ENCODE measurements at regions not wholly inside any gene's neighbourhood (a gene's known extent, or its start where the extent isn't known, plus 50 kb on each side); places are given as distances from the start of the nearest gene placed in this dataset.

DNA sequence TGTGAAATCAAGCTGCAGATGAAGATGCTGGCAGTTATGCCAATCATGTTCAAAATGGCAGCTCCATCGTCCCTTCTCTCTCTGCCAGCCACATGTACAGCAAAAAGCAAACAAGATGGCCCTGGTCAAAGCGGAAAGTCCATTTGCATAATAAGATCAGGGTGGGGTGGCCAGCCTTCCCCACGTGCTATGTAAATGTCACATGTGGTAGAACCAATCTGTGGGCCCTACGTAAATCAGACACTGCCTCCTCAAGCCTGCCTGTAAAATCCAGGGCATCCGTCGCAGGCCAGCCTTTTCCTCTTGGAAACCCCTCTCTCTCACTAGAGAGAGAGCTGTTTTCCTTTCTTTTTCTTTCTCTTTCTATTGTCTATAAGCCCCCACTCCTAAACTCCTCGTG, 243.5 kb upstream of the KBTBD8 start:
- no peak for DNase-seq

DNA sequence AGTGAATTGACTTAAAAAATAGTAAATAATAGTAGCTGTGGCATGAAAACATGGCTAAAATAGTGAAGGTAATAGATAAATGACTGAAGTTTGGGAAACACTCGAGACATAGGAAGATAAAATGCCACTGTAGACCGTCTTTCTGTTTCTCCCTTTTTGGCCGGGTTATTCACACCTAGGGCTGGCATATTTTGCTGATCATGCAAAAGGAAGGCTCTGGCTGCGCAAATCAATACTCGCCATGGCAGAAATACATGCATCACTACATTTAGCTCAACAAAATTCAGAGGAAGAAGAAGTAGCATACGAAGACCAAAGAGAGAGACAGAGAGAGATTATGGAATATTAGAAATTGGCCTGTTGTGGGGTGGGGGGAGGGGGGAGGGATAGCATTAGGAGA, 242.2 kb upstream of the KBTBD8 start:
- DNase-seq, result no peak

GRCh38 chr3:66756468-66757036, 241.6 kb upstream of the KBTBD8 start:
- DNase-seq, result no peak

- DNase-seq, result no peak
Measured at GRCh38 chr3:66761093-66761780, 236.9 kb upstream of the KBTBD8 start.

- no peak for DNase-seq
Measured at GRCh38 chr3:66762916-66763693, 235.0 kb upstream of the KBTBD8 start.

- no peak for DNase-seq
Measured at GRCh38 chr3:66778107-66778506, 220.0 kb upstream of the KBTBD8 start.

DNA sequence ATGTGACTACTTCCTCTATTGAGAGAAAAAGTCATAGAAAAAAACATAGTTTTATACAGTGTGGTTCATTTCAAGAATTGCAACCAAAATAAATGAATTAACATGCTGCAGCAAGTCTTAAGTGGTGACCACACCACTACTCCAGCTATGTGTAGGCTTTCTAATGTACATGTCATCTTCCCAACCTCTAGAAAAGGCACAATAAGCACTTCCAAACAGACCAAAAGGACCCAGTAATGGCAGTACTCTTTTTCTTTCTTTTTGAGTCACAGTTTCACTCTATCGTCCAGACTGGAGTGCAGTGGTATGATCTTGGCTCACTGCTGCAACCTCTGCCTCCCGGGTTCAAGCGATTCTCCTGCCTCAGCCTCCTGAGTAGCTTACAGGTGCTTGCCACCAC, 219.3 kb upstream of the KBTBD8 start:
- DNase-seq, result no peak

DNA sequence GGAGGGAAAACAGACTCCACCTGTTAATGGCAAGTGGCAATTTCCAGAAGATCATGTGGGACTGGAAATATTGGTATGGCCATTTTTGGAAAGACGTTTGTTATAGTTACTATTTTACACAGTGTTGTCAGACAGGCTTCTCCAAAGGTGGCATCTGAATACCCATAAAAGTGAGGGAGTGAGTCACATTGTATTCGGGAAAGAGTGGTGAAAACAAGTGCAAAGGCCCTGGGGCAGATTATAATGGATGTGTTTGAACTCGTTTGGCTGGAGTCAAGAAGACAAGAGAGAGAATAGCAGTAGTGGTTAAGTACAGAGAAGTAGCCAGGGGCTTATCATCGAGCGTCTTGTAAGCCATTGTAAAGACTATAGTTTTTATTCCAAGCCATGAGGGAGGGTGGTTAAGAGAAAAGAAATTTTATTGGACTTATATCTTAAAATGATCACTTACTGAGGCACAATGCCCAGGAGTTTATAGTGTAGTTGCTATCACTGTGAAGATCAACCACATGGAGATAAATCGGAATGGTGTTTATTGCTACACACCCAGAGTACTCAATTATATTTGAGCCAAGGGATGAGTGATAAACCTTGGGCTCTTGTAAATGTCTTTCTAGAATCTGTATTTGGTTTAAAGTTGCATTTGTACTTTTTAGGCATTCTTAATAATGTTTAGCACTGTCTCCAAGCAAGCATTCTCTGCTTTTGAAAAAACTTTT, 212.8 kb upstream of the KBTBD8 start:
- DNase-seq, result no peak

DNA sequence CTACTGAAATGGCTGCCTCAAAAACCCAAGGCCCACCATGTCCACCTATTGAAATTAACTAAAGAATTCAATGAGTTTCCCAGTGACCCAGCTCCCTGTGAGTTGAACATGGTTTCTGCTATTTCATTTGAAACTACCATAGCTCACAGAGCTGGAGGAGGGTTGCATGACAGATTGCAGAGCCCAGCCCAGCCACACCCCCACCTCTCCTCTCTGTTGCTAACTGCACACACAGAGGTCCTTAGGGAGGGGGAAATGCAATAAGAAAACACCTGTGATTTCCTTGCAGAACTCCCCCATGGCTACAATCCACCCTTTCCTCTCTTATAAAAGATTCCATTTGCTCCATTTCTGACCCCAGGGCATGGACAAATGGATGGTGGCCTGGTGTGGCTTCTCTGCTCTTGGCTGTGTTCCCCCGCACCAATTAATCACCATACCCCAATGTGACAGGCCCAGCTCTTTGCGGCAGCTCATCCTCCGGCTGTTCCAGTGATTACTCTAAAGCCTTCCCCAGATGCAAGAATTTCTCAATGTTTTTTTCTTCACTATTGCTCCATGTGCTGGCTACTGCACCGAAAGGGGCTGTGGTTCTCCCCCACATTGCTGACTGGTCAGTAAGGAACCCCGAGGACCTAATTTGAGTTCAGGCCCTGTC, 208.4 kb upstream of the KBTBD8 start:
- no peak for DNase-seq

GRCh38 chr3:66792086-66792485, 206.0 kb upstream of the KBTBD8 start:
- no peak for DNase-seq

- no peak for DNase-seq
Measured at GRCh38 chr3:66795365-66795764, 202.7 kb upstream of the KBTBD8 start.

DNA sequence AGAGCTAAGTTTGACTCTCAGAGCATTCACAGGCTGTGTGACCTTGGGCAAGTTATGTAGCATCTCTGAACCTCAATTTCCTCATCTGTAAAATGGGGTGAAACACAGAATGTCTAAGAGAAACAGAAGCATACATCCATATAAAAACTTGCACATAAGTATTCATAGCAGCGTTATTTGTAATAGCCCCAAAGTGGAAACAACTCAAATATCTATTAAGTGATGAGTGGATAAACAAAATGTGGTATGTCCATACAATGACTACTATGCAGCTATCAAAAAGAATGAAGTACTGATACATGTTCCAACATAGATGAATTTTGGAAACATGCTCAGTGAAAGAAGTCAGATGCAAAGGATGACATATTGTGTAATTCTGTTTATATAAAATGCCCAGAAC, 201.8 kb upstream of the KBTBD8 start:
- no peak for DNase-seq

GRCh38 chr3:66797889-66798560, 200.1 kb upstream of the KBTBD8 start:
- DNase-seq, result no peak

DNA sequence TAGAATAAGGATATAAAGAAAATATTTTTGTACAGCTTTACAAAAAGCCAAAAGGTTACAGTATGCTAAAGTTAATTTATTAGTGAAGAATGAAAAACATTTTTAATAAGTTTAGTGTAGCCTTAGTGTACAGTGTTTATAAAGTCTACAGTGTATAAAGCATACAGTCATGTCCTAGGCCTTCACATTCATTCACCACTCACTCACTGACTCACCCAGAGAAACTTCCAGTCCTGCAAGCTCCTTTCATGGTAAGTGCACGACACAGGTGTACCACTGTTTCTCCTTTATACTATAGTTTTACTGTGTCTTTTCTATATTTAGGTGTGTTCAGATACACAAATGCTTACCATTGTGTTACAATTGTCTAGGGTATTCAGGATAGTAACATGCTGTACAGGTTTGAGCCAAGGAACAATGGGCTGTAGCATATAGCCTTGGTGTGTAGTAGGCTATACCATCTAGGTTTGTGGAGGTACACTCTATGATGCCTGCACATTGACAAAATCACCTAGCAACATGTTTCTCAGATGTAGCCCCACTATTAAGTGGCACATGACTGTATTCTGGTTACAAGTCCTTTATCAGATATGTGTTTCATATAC, 197.1 kb upstream of the KBTBD8 start:
- DNase-seq, result no peak

DNA sequence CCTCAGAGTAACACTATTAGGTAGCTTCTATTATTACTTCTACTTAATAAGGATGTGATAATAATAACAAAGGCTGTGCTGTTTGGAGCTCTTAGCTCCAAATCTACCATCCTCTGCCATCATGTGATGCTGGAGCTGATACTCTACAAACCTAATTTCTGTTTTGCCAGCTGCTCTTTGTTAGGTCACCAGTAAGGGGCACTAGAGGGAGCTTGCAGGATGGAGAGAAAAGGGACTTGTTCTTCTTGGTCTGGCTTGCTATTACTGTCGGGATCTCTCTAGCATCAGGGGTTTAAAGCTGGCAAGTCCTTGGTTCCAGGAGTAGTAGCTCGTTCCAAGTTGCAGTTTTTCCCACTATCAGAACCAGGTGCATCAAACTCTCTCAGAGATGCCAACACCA, 194.9 kb upstream of the KBTBD8 start:
- DNase-seq, result no peak

GRCh38 chr3:66803721-66804695, 194.1 kb upstream of the KBTBD8 start:
- DNase-seq, result no peak

GRCh38 chr3:66808891-66809594, 189.1 kb upstream of the KBTBD8 start:
- DNase-seq, result no peak

DNA sequence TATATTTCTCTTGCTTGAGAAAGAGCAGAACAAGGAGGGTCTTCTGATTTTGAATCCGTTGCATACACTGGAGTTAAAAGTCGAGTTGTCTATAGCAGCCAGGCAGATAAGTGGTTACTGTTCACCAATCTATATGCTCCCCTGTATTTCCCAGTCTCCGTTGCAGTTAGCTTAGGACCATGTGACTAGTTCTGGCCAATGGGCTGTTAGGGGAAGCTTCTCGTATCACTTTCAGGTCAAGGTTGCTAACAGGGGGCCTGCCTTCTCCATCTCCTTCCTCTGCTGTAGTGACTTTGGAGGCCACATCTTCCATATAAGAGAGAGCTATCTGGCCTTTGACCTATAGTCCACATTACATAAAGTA, 188.5 kb upstream of the KBTBD8 start:
- DNase-seq, result no peak

GRCh38 chr3:66812136-66812535, 186.0 kb upstream of the KBTBD8 start:
- no peak for DNase-seq

DNA sequence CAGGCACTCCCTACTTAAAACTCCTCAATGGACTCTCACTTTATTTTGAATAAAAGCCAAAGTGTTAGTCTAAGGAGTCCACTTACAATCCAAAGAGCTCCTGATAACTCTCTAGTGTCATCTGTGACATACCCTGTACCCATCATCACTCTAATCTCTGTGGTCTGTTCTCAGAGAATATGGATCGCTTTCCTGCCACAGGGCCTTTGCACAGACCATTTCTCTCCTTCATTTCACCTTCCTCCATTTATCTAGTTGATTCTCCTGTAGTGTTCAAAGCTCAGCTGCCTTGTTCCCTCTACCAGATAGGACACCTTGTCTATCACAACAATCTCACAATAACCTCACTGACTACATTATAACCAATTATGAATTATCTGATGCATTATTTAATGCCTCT, 185.4 kb upstream of the KBTBD8 start:
- DNase-seq, result no peak
